ENCODE measurements at regions not wholly inside any gene's neighbourhood (a gene's known extent, or its start where the extent isn't known, plus 50 kb on each side); places are given as distances from the start of the nearest gene placed in this dataset.
"Not testable (repeated sequence)": the region's sequence is repeated elsewhere in the genome, so short reads cannot be mapped to it uniquely, and the experiment has no call there.

GRCh38 chr4:81330018-81330417 lies 115.0 kb upstream of the PRKG2 start:
- no peak for DNase-seq (ENCODE audit: low spot score)
- H3K27ac ChIP-seq = no peak overlapping the region
- CTCF ChIA-PET = no interaction called here
- POLR2A ChIA-PET (ENCODE audit: low non-redundant PET) = no interaction called here
- TF ChIP-seq, protein P1, sequence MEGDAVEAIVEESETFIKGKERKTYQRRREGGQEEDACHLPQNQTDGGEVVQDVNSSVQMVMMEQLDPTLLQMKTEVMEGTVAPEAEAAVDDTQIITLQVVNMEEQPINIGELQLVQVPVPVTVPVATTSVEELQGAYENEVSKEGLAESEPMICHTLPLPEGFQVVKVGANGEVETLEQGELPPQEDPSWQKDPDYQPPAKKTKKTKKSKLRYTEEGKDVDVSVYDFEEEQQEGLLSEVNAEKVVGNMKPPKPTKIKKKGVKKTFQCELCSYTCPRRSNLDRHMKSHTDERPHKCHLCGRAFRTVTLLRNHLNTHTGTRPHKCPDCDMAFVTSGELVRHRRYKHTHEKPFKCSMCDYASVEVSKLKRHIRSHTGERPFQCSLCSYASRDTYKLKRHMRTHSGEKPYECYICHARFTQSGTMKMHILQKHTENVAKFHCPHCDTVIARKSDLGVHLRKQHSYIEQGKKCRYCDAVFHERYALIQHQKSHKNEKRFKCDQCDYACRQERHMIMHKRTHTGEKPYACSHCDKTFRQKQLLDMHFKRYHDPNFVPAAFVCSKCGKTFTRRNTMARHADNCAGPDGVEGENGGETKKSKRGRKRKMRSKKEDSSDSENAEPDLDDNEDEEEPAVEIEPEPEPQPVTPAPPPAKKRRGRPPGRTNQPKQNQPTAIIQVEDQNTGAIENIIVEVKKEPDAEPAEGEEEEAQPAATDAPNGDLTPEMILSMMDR (conservative IDR thresholded peaks at IDR 0.05; ENCODE audit: low read depth) = no peak

- CTCF ChIA-PET = interaction anchor here (0.6 kb wide), 1 partner anchor 216 kb away, joined by 3 read pairs; no protein-coding TSS in a partner anchor
- DNase-seq (ENCODE audit: low spot score) = no peak
- TF ChIP-seq, protein P1 (conservative IDR thresholded peaks at IDR 0.05; ENCODE audit: low read depth) = no peak
Measured at GRCh38 chr4:81326581-81326980, 111.6 kb upstream of the PRKG2 start.

GRCh38 chr4:81324594-81324993 lies 109.6 kb upstream of the PRKG2 start:
- POLR2A ChIA-PET (ENCODE audit: low non-redundant PET); H3K27ac ChIP-seq: not testable (repeated sequence)
- CTCF ChIA-PET = interaction anchor here (0.6 kb wide), 1 partner anchor 678 kb away, joined by 4 read pairs; no protein-coding TSS in a partner anchor

More at GRCh38 chr4:81326581-81326980, 111.6 kb upstream of the PRKG2 start:
- no peak overlapping the region for H3K27ac ChIP-seq
- POLR2A ChIA-PET (ENCODE audit: low non-redundant PET) = no interaction called here

GRCh38 chr4:81319657-81320056 lies 104.6 kb upstream of the PRKG2 start:
- ChIA-PET POLR2A (ENCODE audit: low non-redundant PET) (no interaction called here), CTCF (interaction anchor here (1.0 kb wide), 1 partner anchor 202 kb away, joined by 3 read pairs; no protein-coding TSS in a partner anchor)
- TF ChIP-seq, protein P1 (conservative IDR thresholded peaks at IDR 0.05; ENCODE audit: low read depth) = no peak
- no peak for DNase-seq (ENCODE audit: low spot score)
- no peak overlapping the region for H3K27ac ChIP-seq

More at GRCh38 chr4:81324594-81324993, 109.6 kb upstream of the PRKG2 start:
- DNase-seq (ENCODE audit: low spot score) = not testable (repeated sequence)

DNA sequence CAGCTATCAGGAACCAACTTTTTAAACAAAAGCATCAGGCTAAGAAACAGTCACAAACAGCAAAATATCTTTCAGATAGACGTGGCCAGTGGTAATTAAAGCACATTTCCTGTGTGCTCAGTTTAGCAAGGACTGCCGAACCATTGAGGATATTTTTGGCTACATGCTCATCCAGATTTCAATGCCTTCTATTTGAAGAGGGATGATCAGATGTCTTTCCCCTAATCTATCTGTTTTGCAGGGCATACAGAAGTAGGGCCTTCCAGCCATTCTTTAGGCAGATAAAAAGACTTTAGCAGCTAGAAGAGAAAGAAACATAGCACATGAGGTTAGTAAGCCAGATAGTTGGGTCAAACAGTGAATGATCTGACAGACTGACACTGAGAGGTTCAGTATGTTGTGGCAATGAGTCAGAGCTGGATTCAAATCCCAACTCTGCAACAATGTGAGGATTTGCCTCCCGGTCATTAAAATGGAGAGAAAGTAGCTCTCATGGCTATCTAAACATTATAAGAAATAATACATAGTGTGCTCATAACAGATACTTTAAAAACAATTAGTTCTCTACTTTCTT lies 100.0 kb upstream of the PRKG2 start:
- DNase-seq (ENCODE audit: low spot score) = no peak
- H3K27ac ChIP-seq = no peak overlapping the region
- CTCF ChIA-PET = no interaction called here
- TF ChIP-seq, protein P1 (conservative IDR thresholded peaks at IDR 0.05; ENCODE audit: low read depth) = no peak
- POLR2A ChIA-PET (ENCODE audit: low non-redundant PET) = no interaction called here

DNA sequence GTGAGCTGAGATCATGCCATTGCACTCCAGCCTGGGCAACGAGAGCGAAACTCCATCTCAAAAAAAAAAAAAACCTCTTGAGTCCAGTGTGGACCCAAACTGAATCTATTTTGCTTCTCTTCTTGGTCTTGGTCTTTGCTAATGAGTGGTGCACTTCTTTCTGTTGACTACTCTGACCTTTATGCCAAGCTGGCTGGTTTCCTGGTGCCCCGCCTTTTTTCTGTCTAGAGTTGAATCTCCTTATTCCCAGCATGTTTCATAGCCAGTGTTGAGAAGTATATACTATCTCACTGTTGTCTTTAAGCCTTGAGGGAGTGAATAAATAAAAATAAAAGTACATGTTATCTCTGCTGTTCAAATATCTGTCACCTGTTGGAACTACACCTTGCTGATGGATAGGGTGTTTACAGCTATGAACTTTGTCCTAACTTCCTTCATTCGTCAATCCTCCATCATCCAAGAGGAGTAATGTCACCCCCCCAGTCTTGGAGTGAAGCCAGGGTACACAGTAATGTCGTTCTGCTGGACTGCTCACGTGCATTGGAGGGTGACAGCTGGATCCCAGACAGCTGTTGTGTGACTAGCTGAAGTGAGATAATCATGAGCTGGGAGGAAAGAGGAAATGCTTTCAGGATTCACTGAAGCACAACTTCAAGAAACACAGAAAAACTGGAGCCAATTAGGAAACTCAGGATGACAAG lies 99.3 kb upstream of the PRKG2 start:
- TF ChIP-seq, protein P1 (conservative IDR thresholded peaks at IDR 0.05; ENCODE audit: low read depth) = no peak
- ChIA-PET CTCF (no interaction called here), POLR2A (ENCODE audit: low non-redundant PET) (no interaction called here)
- H3K27ac ChIP-seq = no peak overlapping the region
- no peak for DNase-seq (ENCODE audit: low spot score)

DNA sequence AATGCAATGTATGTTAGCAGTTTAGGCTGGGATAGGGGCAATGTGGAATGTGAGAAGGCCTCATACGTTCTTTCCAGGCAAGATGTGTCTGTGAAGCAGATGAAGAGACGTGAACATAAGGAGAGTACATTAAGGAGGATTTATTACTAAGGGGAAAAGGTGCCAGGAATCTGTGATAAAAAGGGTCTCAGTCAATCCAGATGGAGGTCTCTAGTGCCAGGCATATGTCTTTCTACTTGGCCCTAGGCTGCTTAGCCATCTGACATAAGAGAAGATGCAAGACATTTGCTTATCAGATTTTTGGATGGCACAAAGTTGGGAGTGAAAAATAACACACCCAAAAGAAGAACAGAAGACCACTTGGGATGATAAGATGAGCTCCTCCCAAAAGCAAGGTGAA lies 93.0 kb upstream of the PRKG2 start:
- H3K27ac ChIP-seq = no peak overlapping the region
- CTCF ChIA-PET = interaction anchor here (0.8 kb wide), 1 partner anchor 13 kb away, joined by 7 read pairs; no protein-coding TSS in a partner anchor
- TF ChIP-seq, protein P1 (conservative IDR thresholded peaks at IDR 0.05; ENCODE audit: low read depth) = no peak
- POLR2A ChIA-PET (ENCODE audit: low non-redundant PET) = no interaction called here
- DNase-seq (ENCODE audit: low spot score) = no peak
